GM19035 (cell line): ENCODE measurements at regions not wholly inside any gene's neighbourhood (a gene's known extent, or its start where the extent isn't known, plus 50 kb on each side); places are given as distances from the start of the nearest gene placed in this dataset.
"Not testable (repeated sequence)": the region's sequence is repeated elsewhere in the genome, so short reads cannot be mapped to it uniquely, and the experiment has no call there.

Experiments
- ATAC-seq: cut with Tn5 transposase; IDR thresholded peaks from one replicate; pipeline ENCODE4 v1.9.1; 2021; ENCODE audit not compliant: unreplicated experiment

- ATAC-seq: no peak
Observed at GRCh38 chrX:106220177-106220576, 52.1 kb downstream of the PWWP3B start.

GRCh38 chrX:106243376-106243775 lies 75.3 kb downstream of the PWWP3B start:
- ATAC-seq: no peak

DNA sequence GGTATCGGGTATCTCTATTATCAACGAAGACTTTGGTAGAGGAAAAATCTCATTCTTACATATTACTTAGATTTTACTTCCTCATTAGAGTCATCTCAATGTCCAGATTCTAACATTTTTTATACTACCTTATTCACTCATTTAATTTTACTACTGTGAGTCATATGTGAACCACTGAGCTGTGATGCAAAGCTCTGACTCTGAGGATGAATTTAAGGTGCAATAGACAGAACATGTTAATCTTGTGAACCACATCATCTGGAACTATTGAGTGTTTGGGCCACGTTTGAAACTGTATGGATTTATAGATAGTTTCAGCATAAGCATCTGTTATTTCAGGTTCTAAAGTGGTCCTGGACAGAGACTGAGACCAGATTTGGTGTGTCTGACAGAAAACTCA lies 78.4 kb downstream of the PWWP3B start:
- no peak for ATAC-seq

DNA sequence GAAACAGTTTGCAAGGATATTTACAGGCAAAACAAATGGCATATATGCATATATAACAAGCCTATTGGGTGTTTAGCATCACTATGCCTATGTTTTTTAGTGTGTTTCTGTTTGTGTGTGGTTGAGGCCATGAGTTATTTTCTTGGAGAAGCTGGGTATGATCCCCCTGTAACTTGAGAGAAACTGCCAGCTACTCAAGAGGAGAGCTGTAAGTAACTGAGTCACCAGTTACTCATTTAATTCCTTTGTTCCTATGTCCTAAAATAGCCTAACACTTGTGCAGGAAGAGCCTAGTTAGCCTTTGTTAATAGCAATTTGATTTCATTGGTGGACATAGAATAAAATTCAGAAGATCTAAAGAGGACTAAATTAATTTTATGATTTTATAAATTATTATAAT lies 79.1 kb downstream of the PWWP3B start:
- no peak for ATAC-seq

DNA sequence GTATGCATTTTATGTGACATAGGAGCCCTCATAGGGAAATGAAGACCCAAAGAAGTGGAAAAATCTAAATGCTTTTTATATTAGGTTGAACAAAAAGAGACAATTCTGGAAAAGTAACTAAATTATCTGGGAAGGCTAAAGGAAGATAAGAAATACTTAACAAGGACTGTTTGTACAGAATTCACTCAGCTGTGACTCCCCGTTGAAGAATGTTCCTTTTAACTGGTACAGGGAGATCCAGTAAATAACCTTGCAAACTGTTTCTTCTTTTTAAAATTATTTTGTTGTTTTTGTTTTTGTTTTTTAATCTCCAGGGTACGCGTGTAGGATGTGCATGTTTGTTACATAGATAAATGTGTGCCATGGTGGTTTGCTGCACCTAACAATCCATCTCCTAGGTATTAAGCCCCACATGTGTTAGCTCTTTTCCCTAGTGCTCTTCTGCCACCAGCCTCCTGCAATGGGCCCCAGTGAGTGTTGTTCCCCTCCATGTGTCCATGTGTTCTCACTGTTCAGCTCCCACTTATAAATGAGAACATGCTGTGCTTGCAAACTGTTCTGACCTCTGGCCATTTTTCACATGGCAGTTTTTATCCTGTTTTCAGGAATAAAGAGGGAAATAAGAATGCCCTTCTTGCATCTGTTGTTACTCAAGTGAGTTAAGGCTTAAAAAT lies 81.7 kb downstream of the PWWP3B start:
- no peak for ATAC-seq

- ATAC-seq: no peak
Observed at GRCh38 chrX:106263817-106264216, 95.7 kb downstream of the PWWP3B start.

DNA sequence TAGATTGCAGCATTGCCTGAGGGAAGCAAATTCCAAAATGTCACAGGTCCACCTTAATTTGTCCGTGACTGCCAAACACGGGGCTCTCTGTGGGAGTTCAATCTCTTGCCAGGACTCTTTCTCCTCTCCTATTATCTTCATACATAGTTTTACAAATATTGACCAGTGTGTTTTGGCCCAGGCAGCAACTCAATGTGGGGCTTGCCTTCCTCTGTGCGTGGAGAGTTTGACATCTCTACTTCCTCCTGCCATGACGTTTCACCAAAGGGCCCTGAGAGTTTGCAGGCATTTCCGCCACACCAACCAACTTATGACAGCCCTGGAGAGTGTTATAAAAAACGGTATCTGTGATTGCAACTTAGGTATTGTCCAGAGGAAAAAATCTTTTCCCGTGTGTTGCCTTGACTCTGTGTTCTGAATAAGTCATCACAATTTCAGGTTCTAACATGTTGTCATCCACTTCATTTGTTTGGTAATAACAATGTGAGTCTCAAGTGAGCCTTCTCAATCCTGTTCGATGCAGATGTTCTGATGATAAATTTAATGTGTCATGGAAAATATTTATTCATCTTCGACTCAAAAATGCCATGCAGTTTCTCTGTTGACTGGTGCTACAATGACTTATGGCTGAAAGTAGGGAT lies 106.0 kb downstream of the PWWP3B start:
- not testable (repeated sequence) for ATAC-seq

- ATAC-seq: not testable (repeated sequence)
Observed at GRCh38 chrX:106275172-106275571, 107.1 kb downstream of the PWWP3B start.

DNA sequence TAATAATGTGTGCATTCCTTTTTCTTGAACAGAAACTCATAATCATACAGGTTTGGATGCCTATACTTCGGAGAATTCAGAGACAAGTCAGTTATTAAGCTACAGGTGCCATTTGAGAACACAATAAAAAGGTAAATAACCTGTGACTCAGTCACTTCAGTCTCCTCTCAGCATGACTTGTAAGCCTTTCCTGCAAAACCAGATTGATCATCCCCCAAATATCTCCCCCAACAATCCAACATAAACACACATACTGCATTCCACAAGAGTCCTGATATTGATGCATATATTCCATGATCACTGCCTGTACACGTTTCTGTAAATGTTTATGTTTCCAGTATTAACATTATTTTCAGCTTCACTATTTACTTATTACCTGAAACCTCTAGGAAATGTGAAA lies 110.8 kb downstream of the PWWP3B start:
- ATAC-seq: no peak

DNA sequence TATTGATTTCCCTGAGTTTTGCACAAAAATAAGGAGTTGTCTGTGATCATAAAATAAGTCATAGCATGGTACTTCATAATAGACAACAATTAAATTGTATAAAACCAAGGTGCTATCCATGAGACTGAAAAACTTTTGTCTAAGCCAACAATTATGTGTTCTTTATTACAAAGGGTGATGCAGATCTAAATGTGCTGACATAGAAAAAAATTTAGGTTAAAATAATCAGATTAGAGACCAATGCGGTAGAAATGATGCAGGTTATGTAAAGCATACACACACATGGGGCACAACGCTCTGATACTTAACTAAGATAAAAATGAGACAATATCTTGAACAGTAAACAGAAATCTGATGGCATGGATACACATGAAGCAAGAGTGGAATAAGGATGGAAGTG lies 113.3 kb downstream of the PWWP3B start:
- no peak for ATAC-seq

- no peak for ATAC-seq
Observed at GRCh38 chrX:106283841-106284240, 115.7 kb downstream of the PWWP3B start.

DNA sequence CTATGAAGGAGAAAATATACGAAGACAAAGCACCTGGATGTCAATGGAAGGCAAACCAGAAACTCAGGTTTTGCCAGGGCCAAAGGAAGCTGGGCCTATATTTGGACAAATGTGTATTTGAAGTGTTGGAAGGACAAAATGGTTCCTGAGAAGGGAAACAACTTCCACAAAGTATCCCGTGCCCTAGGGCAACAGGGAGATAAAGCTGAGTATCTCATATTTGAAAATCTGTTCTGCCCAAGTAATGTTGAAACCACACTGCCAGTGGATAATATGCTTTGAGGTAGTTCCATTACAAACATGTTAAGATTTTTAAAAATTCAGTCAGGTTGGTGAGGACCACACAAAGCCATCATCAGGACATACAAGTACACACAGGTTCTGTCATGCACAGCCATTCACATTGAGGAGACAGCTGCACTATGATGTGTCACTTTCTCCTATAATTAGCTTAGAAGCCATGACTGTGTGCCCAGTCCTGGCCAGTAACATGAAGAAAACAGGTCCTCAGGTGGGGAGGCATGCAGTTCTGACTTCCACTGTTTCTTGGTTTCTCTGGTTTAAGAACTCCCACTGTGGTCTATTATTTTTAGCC lies 116.4 kb downstream of the PWWP3B start:
- ATAC-seq: no peak

- ATAC-seq: no peak
Observed at GRCh38 chrX:106286053-106286650, 118.0 kb downstream of the PWWP3B start.

- ATAC-seq: not testable (repeated sequence)
Observed at GRCh38 chrX:106290778-106291177, 122.7 kb downstream of the PWWP3B start.

DNA sequence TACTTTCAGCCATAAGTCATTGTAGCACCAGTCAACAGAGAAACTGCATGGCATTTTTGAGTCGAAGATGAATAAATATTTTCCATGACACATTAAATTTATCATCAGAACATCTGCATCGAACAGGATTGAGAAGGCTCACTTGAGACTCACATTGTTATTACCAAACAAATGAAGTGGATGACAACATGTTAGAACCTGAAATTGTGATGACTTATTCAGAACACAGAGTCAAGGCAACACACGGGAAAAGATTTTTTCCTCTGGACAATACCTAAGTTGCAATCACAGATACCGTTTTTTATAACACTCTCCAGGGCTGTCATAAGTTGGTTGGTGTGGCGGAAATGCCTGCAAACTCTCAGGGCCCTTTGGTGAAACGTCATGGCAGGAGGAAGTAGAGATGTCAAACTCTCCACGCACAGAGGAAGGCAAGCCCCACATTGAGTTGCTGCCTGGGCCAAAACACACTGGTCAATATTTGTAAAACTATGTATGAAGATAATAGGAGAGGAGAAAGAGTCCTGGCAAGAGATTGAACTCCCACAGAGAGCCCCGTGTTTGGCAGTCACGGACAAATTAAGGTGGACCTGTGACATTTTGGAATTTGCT lies 123.8 kb downstream of the PWWP3B start:
- not testable (repeated sequence) for ATAC-seq

- no peak for ATAC-seq
Observed at GRCh38 chrX:106300239-106300638, 132.1 kb downstream of the PWWP3B start.

GRCh38 chrX:106300656-106301055 lies 132.6 kb downstream of the PWWP3B start:
- ATAC-seq: no peak

DNA sequence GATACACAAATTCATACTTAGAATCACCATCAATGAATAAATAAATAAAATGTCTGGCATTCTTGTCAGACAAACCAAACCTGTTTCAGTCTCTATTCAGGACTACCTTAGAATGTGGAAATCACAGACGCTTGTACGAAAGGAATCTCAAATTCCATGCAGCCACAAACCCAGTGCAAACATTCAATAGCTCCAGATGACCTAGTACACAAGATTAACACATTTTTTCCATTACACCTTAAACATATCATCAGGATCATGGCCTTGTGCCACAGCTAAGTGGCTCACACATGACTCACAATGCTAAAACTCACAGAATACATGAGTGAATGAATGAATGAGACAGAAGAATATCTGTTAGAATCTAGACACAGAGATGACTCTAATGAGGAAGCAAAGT lies 134.2 kb downstream of the PWWP3B start:
- no peak for ATAC-seq

DNA sequence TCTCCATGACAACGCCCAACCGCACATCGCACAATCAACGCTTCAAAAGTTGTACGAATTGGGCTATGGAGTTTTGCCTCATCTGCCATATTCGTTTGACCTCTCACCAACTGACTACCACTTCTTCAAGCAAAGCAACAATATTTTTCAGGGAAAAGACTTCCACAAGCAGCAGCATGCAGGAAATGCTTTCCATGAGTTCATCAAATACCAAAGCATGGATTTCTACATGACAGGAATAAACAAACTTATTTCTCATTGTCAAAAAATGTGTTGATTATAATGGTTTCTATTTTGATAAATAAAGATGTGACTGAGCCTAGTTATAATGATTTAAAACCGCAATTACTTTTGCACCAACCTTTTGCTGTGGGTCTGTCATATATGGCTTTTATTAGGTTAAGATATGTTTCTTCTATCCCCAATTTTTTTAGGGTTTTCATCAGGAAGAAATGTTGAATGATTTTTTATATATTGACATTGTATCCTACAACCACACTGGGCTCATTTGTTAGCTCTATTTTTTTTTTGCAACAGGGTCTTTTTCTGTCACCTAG lies 138.4 kb downstream of the PWWP3B start:
- no peak for ATAC-seq

- no peak for ATAC-seq
Observed at GRCh38 chrX:106323357-106323756, 155.3 kb downstream of the PWWP3B start.

GRCh38 chrX:106331606-106332005 lies 163.5 kb downstream of the PWWP3B start:
- no peak for ATAC-seq
